HG02884 (cell line): ENCODE measurements at regions not wholly inside any gene's neighbourhood (a gene's known extent, or its start where the extent isn't known, plus 50 kb on each side); places are given as distances from the start of the nearest gene placed in this dataset.
"Not testable (repeated sequence)": the region's sequence is repeated elsewhere in the genome, so short reads cannot be mapped to it uniquely, and the experiment has no call there.

Experiments used
- ATAC-seq: cut with Tn5 transposase; IDR thresholded peaks from one replicate; pipeline ENCODE4 v1.9.1; 2021; ENCODE audit warnings: mild to moderate bottlenecking, moderate library complexity; ENCODE audit not compliant: unreplicated experiment

GRCh38 chr5:97478483-97478882 lies 295.4 kb upstream of the RIOK2 start:
- ATAC-seq, result no peak

- peak; percentile 31 for ATAC-seq
Measured at GRCh38 chr5:97480313-97480712, 297.3 kb upstream of the RIOK2 start.

- no peak for ATAC-seq
Measured at GRCh38 chr5:97488126-97488668, 305.1 kb upstream of the RIOK2 start.

GRCh38 chr5:97489010-97489840 lies 306.2 kb upstream of the RIOK2 start:
- ATAC-seq, result no peak

GRCh38 chr5:97494465-97494864 lies 311.4 kb upstream of the RIOK2 start:
- no peak for ATAC-seq

GRCh38 chr5:97495301-97495700 lies 312.3 kb upstream of the RIOK2 start:
- ATAC-seq, result no peak

GRCh38 chr5:97496037-97496436 lies 313.0 kb upstream of the RIOK2 start:
- ATAC-seq, result no peak

- no peak for ATAC-seq
Measured at GRCh38 chr5:97498657-97499056, 315.6 kb upstream of the RIOK2 start.

GRCh38 chr5:97499605-97500004 lies 316.6 kb upstream of the RIOK2 start:
- no peak for ATAC-seq

- ATAC-seq, result no peak
Measured at GRCh38 chr5:97501286-97501964, 318.4 kb upstream of the RIOK2 start.

GRCh38 chr5:97501965-97502305 lies 318.9 kb upstream of the RIOK2 start:
- no peak for ATAC-seq

- no peak for ATAC-seq
Measured at GRCh38 chr5:97508864-97509263, 325.8 kb upstream of the RIOK2 start.

- not testable (repeated sequence) for ATAC-seq
Measured at GRCh38 chr5:97519565-97519964, 336.5 kb upstream of the RIOK2 start.

GRCh38 chr5:97523336-97523735 lies 340.3 kb upstream of the RIOK2 start:
- ATAC-seq, result not testable (repeated sequence)

- no peak for ATAC-seq
Measured at GRCh38 chr5:97525780-97526179, 342.7 kb upstream of the RIOK2 start.

GRCh38 chr5:97528941-97529340 lies 345.9 kb upstream of the RIOK2 start:
- no peak for ATAC-seq

GRCh38 chr5:97529354-97529985 lies 346.4 kb upstream of the RIOK2 start:
- ATAC-seq, result no peak

GRCh38 chr5:97531549-97531948 lies 348.5 kb upstream of the RIOK2 start:
- no peak for ATAC-seq

GRCh38 chr5:97534166-97534565 lies 351.1 kb upstream of the RIOK2 start:
- ATAC-seq, result peak; percentile 77

- ATAC-seq, result no peak
Measured at GRCh38 chr5:97536683-97537082, 353.6 kb upstream of the RIOK2 start.

- no peak for ATAC-seq
Measured at GRCh38 chr5:97538912-97539311, 355.9 kb upstream of the RIOK2 start.

GRCh38 chr5:97541864-97542263 lies 358.8 kb upstream of the RIOK2 start:
- ATAC-seq, result no peak
